Activated T-cell treated with anti-CD3 and anti-CD28 coated beads, Interleukin-2, amount 50 U/mL, for 48 hours (primary cell): ENCODE measurements at regions not wholly inside any gene's neighbourhood (a gene's known extent, or its start where the extent isn't known, plus 50 kb on each side); places are given as distances from the start of the nearest gene placed in this dataset.
"Not testable (repeated sequence)": the region's sequence is repeated elsewhere in the genome, so short reads cannot be mapped to it uniquely, and the experiment has no call there.

Experiments used
- DNase-seq, 2 experiments: peaks; one replicate each; pipeline ENCODE4 v3.0.0-alpha.2; 2020

DNA sequence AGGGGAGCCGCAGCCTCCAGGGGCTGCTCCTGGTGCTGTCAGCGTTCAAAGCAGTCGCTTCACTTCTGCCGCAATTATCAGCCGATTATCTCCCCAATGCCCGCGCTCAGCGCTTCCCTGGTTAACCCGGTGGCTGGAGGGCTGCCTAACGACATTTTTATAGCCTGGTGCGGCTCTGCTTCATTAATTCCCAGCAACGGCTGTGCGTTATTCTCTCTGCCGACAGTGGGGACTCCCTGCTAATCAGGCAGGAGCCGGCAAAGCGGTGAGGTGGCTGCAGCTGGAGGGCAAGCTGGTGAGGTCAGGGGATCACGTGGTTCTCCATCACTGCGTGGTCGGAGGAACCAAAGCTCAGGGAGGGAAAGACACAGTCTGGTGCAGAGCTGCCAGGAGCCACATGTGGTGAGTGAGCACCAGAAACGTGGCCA lies 62.9 kb downstream of the GLRX5 start:
- DNase-seq: peak in 1 of 2 experiments; percentile 31

GRCh38 chr14:95601650-95602049 lies 66.8 kb downstream of the GLRX5 start:
- DNase-seq: no peak

- no peak for DNase-seq
Observed at GRCh38 chr14:95603415-95603814, 68.6 kb downstream of the GLRX5 start.

DNA sequence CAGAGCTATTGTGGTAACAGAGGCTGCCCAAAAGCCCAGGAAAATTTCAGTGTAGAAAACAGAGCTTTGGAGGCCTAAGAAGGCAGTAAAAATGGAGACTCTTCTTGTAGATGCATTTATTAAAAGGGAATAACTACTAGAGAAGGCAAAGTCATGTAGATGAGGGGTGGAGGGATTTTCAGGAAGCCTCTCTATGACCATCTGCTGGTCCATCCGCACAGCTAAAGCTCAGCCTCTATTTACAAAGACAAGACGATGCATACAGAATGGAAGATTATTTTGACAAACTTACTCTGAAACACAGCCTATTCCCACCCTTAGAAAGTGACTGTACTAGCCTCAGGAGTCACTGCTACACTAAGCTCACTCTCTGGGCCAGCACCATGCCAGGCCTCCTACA lies 71.4 kb downstream of the GLRX5 start:
- no peak for DNase-seq

DNA sequence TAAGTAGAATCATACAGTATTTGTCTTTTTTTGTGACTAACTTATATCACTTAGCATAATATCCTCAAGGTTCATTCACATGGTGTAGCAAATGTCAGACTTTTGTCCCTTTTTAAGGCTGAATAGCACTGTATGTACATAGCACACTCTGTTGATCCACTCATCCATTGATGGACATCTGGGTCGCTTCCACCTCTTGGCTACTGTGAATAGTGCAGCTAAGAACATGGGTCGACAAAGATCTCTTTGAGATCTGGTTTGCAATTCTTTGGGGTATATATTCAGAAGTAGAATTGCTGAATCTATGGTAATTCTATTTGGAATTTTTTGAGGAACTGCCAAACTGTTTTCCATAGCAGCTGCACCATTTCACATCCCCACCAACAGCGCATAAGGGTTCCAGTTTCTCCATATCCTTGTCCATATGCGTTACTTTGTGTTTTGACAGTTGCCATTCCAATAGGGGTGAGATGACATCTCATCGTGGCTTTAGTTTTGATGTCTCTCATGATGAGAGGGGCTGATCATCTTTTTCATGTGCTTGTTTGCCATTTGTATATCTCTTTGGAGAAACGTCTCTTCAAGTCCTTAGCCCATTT lies 73.9 kb downstream of the GLRX5 start:
- no peak for DNase-seq

- DNase-seq: peak; percentile 22 to 26
Observed at GRCh38 chr14:95609398-95609990, 74.6 kb downstream of the GLRX5 start.

DNA sequence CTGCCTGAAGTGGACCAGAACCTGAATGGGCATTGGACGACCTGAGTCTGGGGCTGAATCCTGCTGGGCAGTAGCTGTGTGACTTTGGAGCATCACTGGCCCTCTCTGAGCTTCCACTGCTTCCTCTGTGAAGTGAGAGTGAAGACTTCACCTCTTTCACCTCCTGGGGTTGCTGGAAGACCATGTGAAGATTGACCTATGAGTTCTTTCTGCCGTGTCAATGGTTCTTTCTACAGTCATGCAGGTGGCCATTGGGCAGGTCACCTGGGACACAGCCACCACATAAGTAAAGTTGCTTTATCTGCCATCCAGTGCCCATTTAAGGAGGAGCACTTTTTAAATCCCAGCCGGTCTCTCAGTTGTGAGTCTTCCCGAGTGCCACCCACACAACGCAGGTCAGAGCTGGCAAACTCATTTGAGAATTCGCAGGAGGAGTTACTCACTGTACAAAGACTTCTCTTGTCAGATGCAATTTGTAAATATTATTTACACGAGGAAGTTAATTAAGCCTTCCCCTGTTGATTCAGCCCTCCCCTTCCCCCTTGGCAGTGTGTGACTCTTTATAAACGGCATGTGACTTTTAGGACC lies 74.8 kb upstream of the TCL1B start:
- no peak for DNase-seq

- DNase-seq: no peak
Observed at GRCh38 chr14:95614349-95614748, 71.9 kb upstream of the TCL1B start.

DNA sequence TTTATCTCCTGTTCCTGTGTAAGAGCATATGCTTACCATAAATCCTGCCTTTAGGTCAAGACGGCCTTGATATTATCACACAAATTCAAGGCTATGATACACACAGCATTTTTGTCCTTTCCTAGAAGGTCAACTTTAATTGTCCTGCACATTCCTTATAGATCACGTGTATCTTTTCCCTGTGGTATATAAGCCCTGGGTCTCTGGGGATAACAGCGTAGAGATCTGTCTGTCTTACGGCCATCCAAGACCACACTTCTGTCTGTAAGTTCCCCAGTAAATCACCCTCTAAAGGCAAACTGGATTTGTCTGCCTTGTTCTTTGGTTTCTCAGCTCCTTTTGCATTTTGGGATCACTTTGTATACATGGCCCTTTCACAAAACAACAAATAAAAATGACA lies 69.5 kb upstream of the TCL1B start:
- no peak for DNase-seq

DNA sequence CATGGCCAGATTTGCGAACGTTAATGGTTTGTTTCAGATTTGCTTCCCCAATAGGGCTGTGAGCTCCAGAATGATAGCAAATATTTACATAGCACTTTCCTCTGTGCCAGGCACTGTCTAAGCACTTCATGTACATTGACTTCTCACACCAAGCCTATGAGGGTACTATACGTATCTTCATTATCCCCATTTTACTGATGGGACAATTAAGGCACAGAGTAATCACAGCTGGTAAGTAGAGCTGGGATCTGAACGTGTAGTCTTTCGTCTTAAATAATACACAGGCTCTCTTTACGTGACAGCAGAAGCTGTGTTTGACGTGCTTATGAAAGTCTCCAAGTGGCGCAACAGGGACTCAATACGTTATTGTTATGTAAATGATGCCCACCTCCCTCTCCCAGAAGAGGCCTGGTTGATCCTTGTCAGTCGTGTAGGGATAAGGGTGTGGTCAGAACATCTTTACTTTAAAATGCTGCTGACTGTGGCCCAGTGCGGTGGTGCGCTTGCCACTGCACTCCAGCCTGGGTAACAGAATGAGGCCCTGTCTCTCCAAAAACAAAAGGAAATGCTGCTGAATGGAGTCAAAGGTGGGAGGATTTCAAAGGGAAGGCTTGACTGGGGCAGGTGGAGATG lies 66.3 kb upstream of the TCL1B start:
- DNase-seq: no peak

DNA sequence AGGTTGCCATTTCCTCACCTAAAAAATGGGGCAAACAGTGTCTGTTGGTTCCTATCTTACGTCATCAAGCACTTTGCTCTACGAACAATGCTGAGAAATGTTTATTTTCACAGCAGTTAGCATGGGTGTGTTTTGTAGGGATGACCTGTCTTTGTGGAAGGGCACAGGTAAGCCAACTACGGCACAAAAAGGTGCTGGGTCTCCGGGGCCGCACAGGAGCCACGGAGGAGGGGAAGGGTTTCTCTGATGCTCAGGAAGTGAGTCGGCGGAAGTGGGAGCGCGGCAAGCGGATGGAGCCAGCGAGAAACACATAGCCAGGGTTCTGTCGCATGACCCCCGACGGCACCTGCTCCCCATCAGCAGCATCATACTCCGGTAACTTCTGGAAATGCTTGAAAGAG lies 65.6 kb upstream of the TCL1B start:
- peak; percentile 51 to 52 for DNase-seq

GRCh38 chr14:95623195-95623594 lies 63.0 kb upstream of the TCL1B start:
- DNase-seq: no peak

DNA sequence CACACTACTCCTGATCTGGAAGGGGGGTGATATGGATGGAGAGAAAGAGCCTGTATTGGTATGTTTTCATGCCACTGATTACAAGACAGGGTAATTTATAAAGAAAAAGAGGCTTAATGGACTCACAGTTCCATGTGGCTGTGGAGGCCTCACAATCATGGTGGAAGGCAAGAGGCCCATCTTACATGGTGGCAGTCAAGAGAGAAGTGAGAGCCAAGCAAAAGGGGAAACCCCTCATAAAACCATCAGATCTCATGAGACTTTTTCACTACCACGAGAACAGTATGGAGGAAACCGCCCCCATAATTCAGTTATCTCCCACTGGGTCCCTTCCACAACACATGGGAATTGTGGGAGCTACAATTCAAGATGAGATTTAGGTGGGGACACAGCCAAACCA lies 60.5 kb upstream of the TCL1B start:
- DNase-seq: not testable (repeated sequence)

DNA sequence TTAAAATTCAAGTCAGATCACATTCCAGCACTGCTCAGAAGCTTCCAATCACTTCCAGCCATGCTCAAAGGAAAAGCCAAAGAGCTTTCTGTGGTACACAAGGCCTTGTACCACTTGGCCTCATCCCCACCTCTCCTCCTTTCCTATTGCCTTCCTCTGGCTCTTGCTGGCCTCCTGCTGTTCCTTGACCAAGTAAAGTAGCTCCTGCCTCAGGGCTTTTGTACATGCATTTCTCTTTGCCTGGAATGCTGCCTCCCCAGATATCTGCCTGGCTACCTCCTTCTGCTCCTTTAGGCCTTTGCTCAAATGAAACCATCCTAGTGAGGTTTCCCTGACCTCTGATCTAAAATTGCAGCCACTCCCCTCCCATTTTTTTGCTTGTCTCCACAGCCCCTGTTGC lies 51.2 kb upstream of the TCL1B start:
- DNase-seq: no peak
